H9 (cell line): ENCODE measurements at regions not wholly inside any gene's neighbourhood (a gene's known extent, or its start where the extent isn't known, plus 50 kb on each side); places are given as distances from the start of the nearest gene placed in this dataset.

Experiments used
- DNase-seq: peaks from one replicate; pipeline ENCODE4 v3.0.0-alpha.2; 2017
- H2AFZ ChIP-seq: one replicate; pipeline ENCODE4 v1.6.1; 2013; ENCODE audit warnings: mild to moderate bottlenecking, low read length, control low read depth, moderate library complexity
- H2AK5ac ChIP-seq: 2 replicates; pipeline ENCODE4 v1.6.1; 2013; ENCODE audit warnings: low read length, control low read depth, mixed read lengths; ENCODE audit not compliant: insufficient read length
- H2BK120ac ChIP-seq: one replicate; pipeline ENCODE4 v1.6.1; 2013; ENCODE audit warnings: low read depth, mild to moderate bottlenecking, low read length, control low read depth, inconsistent platforms; ENCODE audit not compliant: poor library complexity, severe bottlenecking
- H2BK12ac ChIP-seq: 2 replicates; pipeline ENCODE4 v1.6.1; 2013; ENCODE audit warnings: low read length, control low read depth, mixed read lengths, low read depth; ENCODE audit not compliant: insufficient read length
- H2BK15ac ChIP-seq: 2 replicates; pipeline ENCODE4 v1.6.1; 2013; ENCODE audit warnings: low read depth, low read length, control low read depth
- H2BK20ac ChIP-seq: one replicate; pipeline ENCODE4 v1.6.1; 2013; ENCODE audit warnings: low read depth, mild to moderate bottlenecking, low read length, control low read depth, inconsistent platforms; ENCODE audit not compliant: poor library complexity, severe bottlenecking
- H2BK5ac ChIP-seq: 2 replicates; pipeline ENCODE4 v1.6.1; 2013; ENCODE audit warnings: low read length, control low read depth, mixed read lengths; ENCODE audit not compliant: insufficient read length
- H3K14ac ChIP-seq: 2 replicates; pipeline ENCODE4 v1.6.1; 2013; ENCODE audit warnings: low read length, control low read depth; ENCODE audit not compliant: insufficient read depth
- H3K18ac ChIP-seq: 2 replicates; pipeline ENCODE4 v1.6.1; 2013; ENCODE audit warnings: low read depth, mild to moderate bottlenecking, mixed read lengths, low read length, control low read depth; ENCODE audit not compliant: insufficient read length
- H3K23ac ChIP-seq: 2 replicates; pipeline ENCODE4 v1.6.1; 2013; ENCODE audit warnings: low read length, control low read depth, mixed read lengths, low read depth; ENCODE audit not compliant: insufficient read length
- H3K23me2 ChIP-seq: 2 replicates; pipeline ENCODE4 v1.6.1; 2013; ENCODE audit warnings: low read depth, mild to moderate bottlenecking, mixed read lengths, low read length, control low read depth; ENCODE audit not compliant: insufficient read length, poor library complexity, severe bottlenecking
- H3K27ac ChIP-seq: 2 replicates; pipeline ENCODE4 v1.5.1; 2013; ENCODE audit warnings: low read length, control low read depth, mixed read lengths, low read depth; ENCODE audit not compliant: insufficient read length
- H3K27me3 ChIP-seq: 2 replicates; pipeline ENCODE4 v1.6.1; 2013; ENCODE audit warnings: low read length, control low read depth, inconsistent platforms; ENCODE audit not compliant: insufficient read depth
- H3K4ac ChIP-seq: 2 replicates; pipeline ENCODE4 v1.6.1; 2013; ENCODE audit warnings: low read depth, mild to moderate bottlenecking, control low read depth, inconsistent platforms, low read length, moderate library complexity
- H3K4me1 ChIP-seq: 2 replicates; pipeline ENCODE4 v1.6.1; 2013; ENCODE audit warnings: low read length, control low read depth, inconsistent platforms; ENCODE audit not compliant: insufficient read depth
- H3K4me2 ChIP-seq: 2 replicates; pipeline ENCODE4 v1.6.1; 2013; ENCODE audit warnings: low read length, control low read depth, mixed read lengths; ENCODE audit not compliant: insufficient read length, insufficient read depth
- H3K56ac ChIP-seq: 2 replicates; pipeline ENCODE4 v1.6.1; 2013; ENCODE audit warnings: low read depth, mild to moderate bottlenecking, mixed read lengths, low read length, control low read depth; ENCODE audit not compliant: insufficient read length
- H3K79me1 ChIP-seq: 2 replicates; pipeline ENCODE4 v1.6.1; 2013; ENCODE audit warnings: low read depth, mild to moderate bottlenecking, moderate library complexity, low read length, control low read depth, inconsistent platforms; ENCODE audit not compliant: insufficient read depth, poor library complexity, severe bottlenecking
- H3K79me2 ChIP-seq: 2 replicates; pipeline ENCODE4 v1.6.1; 2013; ENCODE audit warnings: low read length, control low read depth, inconsistent platforms; ENCODE audit not compliant: insufficient read depth
- H3K9ac ChIP-seq: 2 replicates; pipeline ENCODE4 v1.6.1; 2013; ENCODE audit warnings: low read length, control low read depth, mixed read lengths; ENCODE audit not compliant: insufficient read length; ENCODE audit errors: extremely low read depth
- H3K9me3 ChIP-seq: one replicate; pipeline ENCODE4 v1.6.1; 2013; ENCODE audit warnings: low read depth, low read length, inconsistent platforms; ENCODE audit not compliant: control insufficient read depth
- H3T11ph ChIP-seq: one replicate; pipeline ENCODE4 v1.6.1; 2013; ENCODE audit warnings: mild to moderate bottlenecking, low read length, control low read depth, inconsistent platforms
- H4K20me1 ChIP-seq: one replicate; pipeline ENCODE4 v1.6.1; 2013; ENCODE audit not compliant: control insufficient read depth, insufficient read length, insufficient read depth
- H4K5ac ChIP-seq: 2 replicates; pipeline ENCODE4 v1.6.1; 2013; ENCODE audit warnings: low read depth, mild to moderate bottlenecking, mixed read lengths, low read length, control low read depth; ENCODE audit not compliant: insufficient read length
- H4K8ac ChIP-seq: replicated peaks from 2 replicates; pipeline ENCODE4 v1.6.1; 2013; ENCODE audit warnings: low read length, control low read depth, mixed read lengths, low read depth; ENCODE audit not compliant: insufficient read length
- H4K91ac ChIP-seq: 2 replicates; pipeline ENCODE4 v1.6.1; 2013; ENCODE audit warnings: low read depth, mild to moderate bottlenecking, moderate library complexity, mixed read lengths, low read length, control low read depth; ENCODE audit not compliant: insufficient read length
- H3K27ac Mint-ChIP-seq, 3 experiments: 2 replicates in 2 of 3; 3 replicates in 1 of 3; pipeline ENCODE4 v1.8.0; 2020 to 2021; ENCODE audit warnings: mixed read lengths in 3 of 3, mild to moderate bottlenecking in 1 of 3, moderate library complexity in 1 of 3
- H3K27me3 Mint-ChIP-seq: 2 replicates; pipeline ENCODE4 v1.8.0; 2021; ENCODE audit warnings: low read depth, mild to moderate bottlenecking, moderate library complexity, mixed read lengths
- H3K36me3 Mint-ChIP-seq, 3 experiments: 2 replicates in 2 of 3; 3 replicates in 1 of 3; pipeline ENCODE4 v1.8.0; 2020 to 2021; ENCODE audit warnings: low read depth in 3 of 3, mixed read lengths in 3 of 3; ENCODE audit not compliant: insufficient read depth in 1 of 3
- H3K4me1 Mint-ChIP-seq, 2 experiments: 2 replicates each; pipeline ENCODE4 v1.8.0; 2020; ENCODE audit warnings: mixed read lengths in 2 of 2
- H3K4me3 Mint-ChIP-seq, 2 experiments: 2 replicates in 1 of 2; 3 replicates in 1 of 2; pipeline ENCODE4 v1.8.0; 2020 to 2021; ENCODE audit warnings: mild to moderate bottlenecking in 2 of 2, mixed read lengths in 2 of 2, moderate library complexity in 1 of 2
- H3K9me3 Mint-ChIP-seq, 2 experiments: 2 replicates in 1 of 2; 3 replicates in 1 of 2; pipeline ENCODE4 v1.8.0; 2020; ENCODE audit warnings: mild to moderate bottlenecking in 2 of 2, mixed read lengths in 2 of 2, moderate library complexity in 1 of 2
- WGBS: extraction: QIAGEN DNeasy Blood & Tissue Kit; methylation state at CpG from one replicate; pipeline ENCODE4 v1.1.7; 2013; ENCODE audit warnings: missing lambda C conversion rate, low lambda C conversion rate, mixed read lengths; ENCODE audit not compliant: insufficient read length; ENCODE audit errors: extremely low coverage; 5-methylcytosine and 5-hydroxymethylcytosine counted together
- TF ChIP-seq, protein P1 (sequence below): fragments of 200-600 bp; sonication (generic); conservative IDR thresholded peaks from 3 replicates; pipeline ENCODE4 v1.8.0; 2021; ENCODE audit warnings: antibody characterized with exemption, mild to moderate bottlenecking

DNA sequence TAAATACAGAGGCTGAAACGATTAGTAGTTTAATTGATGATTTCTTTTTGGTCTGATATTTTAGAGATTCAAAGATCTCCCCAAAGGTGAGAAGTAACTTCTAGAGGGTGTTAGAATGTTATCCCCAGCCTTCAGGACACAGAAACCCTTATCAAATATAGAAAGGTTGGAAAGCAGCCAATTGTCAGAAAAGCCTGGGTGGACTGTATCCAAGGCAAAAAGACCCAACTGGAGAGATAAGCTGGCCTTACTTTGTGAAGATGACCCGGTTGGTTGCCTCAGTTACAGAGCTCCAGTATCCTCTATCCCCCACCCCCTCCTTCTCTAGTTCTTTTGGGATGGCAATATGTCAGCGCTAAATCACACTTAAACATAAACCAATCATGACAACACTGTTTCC lies 75.7 kb downstream of the GCNT4 start:
- Histone ChIP-seq H3K23me2 (no peaks in the 10 kb centered on the region), H3K27ac (no peak overlapping the region), H2AFZ (no peak overlapping the region), H3K27me3 (no peaks in the 10 kb centered on the region), H3K14ac (no peak overlapping the region), H3K4ac (no peak overlapping the region), H4K8ac (no peak overlapping the region), H2BK15ac (no peak overlapping the region), H2BK120ac (no peak overlapping the region), H4K5ac (no peak overlapping the region), H3T11ph (no peak overlapping the region), H3K18ac (no peak overlapping the region), H3K79me2 (no peaks in the 10 kb centered on the region), H2AK5ac (no peak overlapping the region), H3K4me1 (no peaks in the 10 kb centered on the region; the same call in 1 of the 2 replicates), H3K79me1 (no peaks in the 10 kb centered on the region), H3K56ac (no peak overlapping the region), H3K4me2 (no peak overlapping the region), H4K91ac (no peak overlapping the region), H2BK5ac (no peak overlapping the region), H2BK20ac (no peak overlapping the region), H3K9ac (no peak overlapping the region), H4K20me1 (no peaks in the 10 kb centered on the region), H2BK12ac (no peak overlapping the region), H3K23ac (no peak overlapping the region), H3K9me3 (no peaks in the 10 kb centered on the region)
- H3K9me3 Mint-ChIP-seq, result peaks cover 9 to 10% of the 10 kb centered on the region in 2 experiments; a peak in 4 of 5 replicates
- no CpG with 5 or more reads among the region's 3 CpGs for WGBS
- H3K27ac Mint-ChIP-seq, result no peak overlapping the region
- no peak overlapping the region for H3K4me3 Mint-ChIP-seq
- no peak for DNase-seq
- TF ChIP-seq, protein P1, sequence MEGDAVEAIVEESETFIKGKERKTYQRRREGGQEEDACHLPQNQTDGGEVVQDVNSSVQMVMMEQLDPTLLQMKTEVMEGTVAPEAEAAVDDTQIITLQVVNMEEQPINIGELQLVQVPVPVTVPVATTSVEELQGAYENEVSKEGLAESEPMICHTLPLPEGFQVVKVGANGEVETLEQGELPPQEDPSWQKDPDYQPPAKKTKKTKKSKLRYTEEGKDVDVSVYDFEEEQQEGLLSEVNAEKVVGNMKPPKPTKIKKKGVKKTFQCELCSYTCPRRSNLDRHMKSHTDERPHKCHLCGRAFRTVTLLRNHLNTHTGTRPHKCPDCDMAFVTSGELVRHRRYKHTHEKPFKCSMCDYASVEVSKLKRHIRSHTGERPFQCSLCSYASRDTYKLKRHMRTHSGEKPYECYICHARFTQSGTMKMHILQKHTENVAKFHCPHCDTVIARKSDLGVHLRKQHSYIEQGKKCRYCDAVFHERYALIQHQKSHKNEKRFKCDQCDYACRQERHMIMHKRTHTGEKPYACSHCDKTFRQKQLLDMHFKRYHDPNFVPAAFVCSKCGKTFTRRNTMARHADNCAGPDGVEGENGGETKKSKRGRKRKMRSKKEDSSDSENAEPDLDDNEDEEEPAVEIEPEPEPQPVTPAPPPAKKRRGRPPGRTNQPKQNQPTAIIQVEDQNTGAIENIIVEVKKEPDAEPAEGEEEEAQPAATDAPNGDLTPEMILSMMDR, result no peak
- peaks cover 5 to 8% (median 6%) of the 10 kb centered on the region in 3 experiments; a peak in 5 of 7 replicates for H3K36me3 Mint-ChIP-seq
- no peaks in the 10 kb centered on the region for H3K27me3 Mint-ChIP-seq
- peaks cover 14 to 24% of the 10 kb centered on the region in 2 experiments for H3K4me1 Mint-ChIP-seq
